Stimulated activated memory B cell treated with anti-CD40 and anti-IgM and Interleukin-4, amounts not matched to agents 10 μg/mL and 1 μg/mL and 100 μg/mL, for 72 hours (primary cell): ENCODE measurements at regions not wholly inside any gene's neighbourhood (a gene's known extent, or its start where the extent isn't known, plus 50 kb on each side); places are given as distances from the start of the nearest gene placed in this dataset.

ENCODE experiments used
- ATAC-seq: fragments of 150-1000 bp; cut with Tn5 transposase; 2 replicates; pipeline ENCODE4 v1.10.0; 2021
- H3K27ac Mint-ChIP-seq: one replicate; pipeline ENCODE4 v1.8.0; 2022; ENCODE audit warnings: mild to moderate bottlenecking, mixed read lengths
- H3K27me3 Mint-ChIP-seq: one replicate; pipeline ENCODE4 v1.8.0; 2022; ENCODE audit warnings: mixed read lengths
- H3K36me3 Mint-ChIP-seq: one replicate; pipeline ENCODE4 v1.8.0; 2022; ENCODE audit warnings: mixed read lengths
- H3K4me1 Mint-ChIP-seq: one replicate; pipeline ENCODE4 v1.8.0; 2022; ENCODE audit warnings: mixed read lengths
- H3K4me3 Mint-ChIP-seq: one replicate; pipeline ENCODE4 v1.8.0; 2022; ENCODE audit warnings: mild to moderate bottlenecking, moderate library complexity, mixed read lengths
- H3K9me3 Mint-ChIP-seq: one replicate; pipeline ENCODE4 v1.8.0; 2022; ENCODE audit warnings: mixed read lengths

GRCh38 chr15:39397883-39398282 is 183.0 kb upstream of the THBS1 start:
- H3K9me3 Mint-ChIP-seq = no peaks in the 10 kb centered on the region

GRCh38 chr15:39399600-39399999 is 181.3 kb upstream of the THBS1 start:
- no peak for ATAC-seq
- Mint-ChIP-seq H3K9me3 (no peaks in the 10 kb centered on the region), H3K4me1 (no peaks in the 10 kb centered on the region), H3K27me3 (no peaks in the 10 kb centered on the region), H3K36me3 (no peaks in the 10 kb centered on the region), H3K4me3 (no peak overlapping the region), H3K27ac (no peak overlapping the region)

More at GRCh38 chr15:39397883-39398282, 183.0 kb upstream of the THBS1 start:
- no peak overlapping the region for H3K27ac Mint-ChIP-seq
- H3K4me1 Mint-ChIP-seq = no peaks in the 10 kb centered on the region
- no peak overlapping the region for H3K4me3 Mint-ChIP-seq
- H3K27me3 Mint-ChIP-seq = no peaks in the 10 kb centered on the region
- no peak for ATAC-seq
- H3K36me3 Mint-ChIP-seq = no peaks in the 10 kb centered on the region

GRCh38 chr15:39400002-39400401 is 180.9 kb upstream of the THBS1 start:
- H3K27me3 Mint-ChIP-seq = no peaks in the 10 kb centered on the region
- no peak overlapping the region for H3K27ac Mint-ChIP-seq
- no peak overlapping the region for H3K4me3 Mint-ChIP-seq
- H3K36me3 Mint-ChIP-seq = no peaks in the 10 kb centered on the region
- no peaks in the 10 kb centered on the region for H3K4me1 Mint-ChIP-seq
- ATAC-seq = no peak
- H3K9me3 Mint-ChIP-seq = no peaks in the 10 kb centered on the region

GRCh38 chr15:39400821-39401550 is 179.9 kb upstream of the THBS1 start:
- Mint-ChIP-seq H3K4me3 (no peak overlapping the region), H3K4me1 (no peaks in the 10 kb centered on the region), H3K27ac (no peak overlapping the region), H3K36me3 (no peaks in the 10 kb centered on the region), H3K27me3 (no peaks in the 10 kb centered on the region), H3K9me3 (no peaks in the 10 kb centered on the region)
- ATAC-seq = no peak

GRCh38 chr15:39403640-39404117 is 177.2 kb upstream of the THBS1 start:
- no peak for ATAC-seq
- H3K9me3 Mint-ChIP-seq = no peaks in the 10 kb centered on the region
- H3K4me1 Mint-ChIP-seq = no peaks in the 10 kb centered on the region
- no peaks in the 10 kb centered on the region for H3K27me3 Mint-ChIP-seq
- H3K4me3 Mint-ChIP-seq = no peak overlapping the region
- no peak overlapping the region for H3K27ac Mint-ChIP-seq
- H3K36me3 Mint-ChIP-seq = no peaks in the 10 kb centered on the region

- no peaks in the 10 kb centered on the region for H3K9me3 Mint-ChIP-seq
- H3K27ac Mint-ChIP-seq = no peak overlapping the region
- no peak for ATAC-seq
- H3K27me3 Mint-ChIP-seq = no peaks in the 10 kb centered on the region
- H3K4me1 Mint-ChIP-seq = no peaks in the 10 kb centered on the region
- no peaks in the 10 kb centered on the region for H3K36me3 Mint-ChIP-seq
- H3K4me3 Mint-ChIP-seq = no peak overlapping the region
Observed at GRCh38 chr15:39404767-39405181, 176.1 kb upstream of the THBS1 start.

GRCh38 chr15:39406485-39406884 is 174.4 kb upstream of the THBS1 start:
- no peak for ATAC-seq
- no peaks in the 10 kb centered on the region for H3K27me3 Mint-ChIP-seq
- peaks cover 1% of the 10 kb centered on the region for H3K4me1 Mint-ChIP-seq
- no peaks in the 10 kb centered on the region for H3K36me3 Mint-ChIP-seq
- H3K27ac Mint-ChIP-seq = no peak overlapping the region
- H3K9me3 Mint-ChIP-seq = no peaks in the 10 kb centered on the region
- no peak overlapping the region for H3K4me3 Mint-ChIP-seq

GRCh38 chr15:39407116-39407515 is 173.8 kb upstream of the THBS1 start:
- Mint-ChIP-seq H3K4me1 (peaks cover 4% of the 10 kb centered on the region), H3K9me3 (no peaks in the 10 kb centered on the region), H3K4me3 (no peak overlapping the region), H3K36me3 (no peaks in the 10 kb centered on the region), H3K27ac (no peak overlapping the region), H3K27me3 (no peaks in the 10 kb centered on the region)
- no peak for ATAC-seq

- no peak for ATAC-seq
- no peaks in the 10 kb centered on the region for H3K27me3 Mint-ChIP-seq
- peaks cover 4% of the 10 kb centered on the region for H3K4me1 Mint-ChIP-seq
- no peaks in the 10 kb centered on the region for H3K9me3 Mint-ChIP-seq
- H3K4me3 Mint-ChIP-seq = no peak overlapping the region
- H3K27ac Mint-ChIP-seq = no peak overlapping the region
- no peaks in the 10 kb centered on the region for H3K36me3 Mint-ChIP-seq
Observed at GRCh38 chr15:39409876-39410530, 170.9 kb upstream of the THBS1 start.

GRCh38 chr15:39411102-39411989 is 169.5 kb upstream of the THBS1 start:
- H3K9me3 Mint-ChIP-seq = no peaks in the 10 kb centered on the region
- H3K4me1 Mint-ChIP-seq = peaks cover 4% of the 10 kb centered on the region
- ATAC-seq = peak; percentile 60
- no peak overlapping the region for H3K4me3 Mint-ChIP-seq
- no peak overlapping the region for H3K27ac Mint-ChIP-seq
- no peaks in the 10 kb centered on the region for H3K36me3 Mint-ChIP-seq
- no peaks in the 10 kb centered on the region for H3K27me3 Mint-ChIP-seq

- no peak overlapping the region for H3K4me3 Mint-ChIP-seq
- H3K27me3 Mint-ChIP-seq = no peaks in the 10 kb centered on the region
- no peak for ATAC-seq
- H3K4me1 Mint-ChIP-seq = peaks cover 4% of the 10 kb centered on the region
- H3K9me3 Mint-ChIP-seq = peaks cover 3% of the 10 kb centered on the region
- H3K36me3 Mint-ChIP-seq = no peaks in the 10 kb centered on the region
- H3K27ac Mint-ChIP-seq = no peak overlapping the region
Observed at GRCh38 chr15:39413558-39413957, 167.3 kb upstream of the THBS1 start.

- H3K27ac Mint-ChIP-seq = no peak overlapping the region
- H3K4me1 Mint-ChIP-seq = peaks cover 4% of the 10 kb centered on the region
- H3K4me3 Mint-ChIP-seq = no peak overlapping the region
- ATAC-seq = no peak
- no peaks in the 10 kb centered on the region for H3K36me3 Mint-ChIP-seq
- H3K27me3 Mint-ChIP-seq = no peaks in the 10 kb centered on the region
- H3K9me3 Mint-ChIP-seq = peaks cover 3% of the 10 kb centered on the region
Observed at GRCh38 chr15:39414201-39414600, 166.7 kb upstream of the THBS1 start.

- H3K36me3 Mint-ChIP-seq = no peaks in the 10 kb centered on the region
- peaks cover 9% of the 10 kb centered on the region for H3K27me3 Mint-ChIP-seq
- no peak for ATAC-seq
- H3K4me1 Mint-ChIP-seq = peaks cover 4% of the 10 kb centered on the region
- H3K9me3 Mint-ChIP-seq = peaks cover 3% of the 10 kb centered on the region
- H3K4me3 Mint-ChIP-seq = no peak overlapping the region
- H3K27ac Mint-ChIP-seq = no peak overlapping the region
Observed at GRCh38 chr15:39415634-39416033, 165.2 kb upstream of the THBS1 start.

- no peak overlapping the region for H3K27ac Mint-ChIP-seq
- ATAC-seq = no peak
- no peaks in the 10 kb centered on the region for H3K36me3 Mint-ChIP-seq
- H3K4me1 Mint-ChIP-seq = peaks cover 4% of the 10 kb centered on the region
- peaks cover 9% of the 10 kb centered on the region for H3K27me3 Mint-ChIP-seq
- H3K9me3 Mint-ChIP-seq = peaks cover 3% of the 10 kb centered on the region
- no peak overlapping the region for H3K4me3 Mint-ChIP-seq
Observed at GRCh38 chr15:39416258-39416657, 164.6 kb upstream of the THBS1 start.

- Mint-ChIP-seq H3K4me3 (no peak overlapping the region), H3K27me3 (peaks cover 9% of the 10 kb centered on the region), H3K27ac (no peak overlapping the region), H3K9me3 (peaks cover 3% of the 10 kb centered on the region), H3K36me3 (no peaks in the 10 kb centered on the region), H3K4me1 (no peaks in the 10 kb centered on the region)
- ATAC-seq = no peak
Observed at GRCh38 chr15:39417366-39418134, 163.3 kb upstream of the THBS1 start.
